ENCODE measurements at regions not wholly inside any gene's neighbourhood (a gene's known extent, or its start where the extent isn't known, plus 50 kb on each side); places are given as distances from the start of the nearest gene placed in this dataset.

DNA sequence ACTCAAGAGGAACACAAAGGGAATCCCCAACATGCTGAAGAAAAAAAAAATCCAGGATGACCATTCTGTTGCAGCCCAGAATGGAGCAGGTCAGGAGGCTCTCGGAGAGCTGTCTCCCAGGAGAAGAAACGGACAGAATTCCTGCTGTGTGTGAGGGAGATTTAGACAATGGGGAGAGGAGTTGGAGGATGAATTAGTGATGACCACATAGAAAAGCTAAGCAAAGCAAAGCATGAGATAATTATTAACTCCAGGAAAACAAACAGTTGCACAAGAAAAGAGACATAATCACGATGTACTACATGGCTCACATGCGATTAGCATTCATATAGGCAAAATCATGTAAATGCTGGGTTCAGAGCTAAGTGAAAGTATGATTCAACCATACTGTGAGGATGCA, 61.1 kb upstream of the SMYD2 start:
- H3K4me1 ChIP-seq: peaks cover 0 to 8% (median 0%) of the 10 kb centered on the region in 4 donors
- no peaks in the 10 kb centered on the region for H3K36me3 ChIP-seq
- no peaks in the 10 kb centered on the region for H3K9me3 ChIP-seq
- WGBS, 2 donors: 53 to 57% methylated on average over 4 of the region's 4 CpGs
- H3K27ac ChIP-seq: no peak overlapping the region
- DNase-seq (ENCODE audit: low spot score in 2 of 2): no peak
- H3K4me3 ChIP-seq: no peak overlapping the region
- TF ChIP-seq, protein P1, sequence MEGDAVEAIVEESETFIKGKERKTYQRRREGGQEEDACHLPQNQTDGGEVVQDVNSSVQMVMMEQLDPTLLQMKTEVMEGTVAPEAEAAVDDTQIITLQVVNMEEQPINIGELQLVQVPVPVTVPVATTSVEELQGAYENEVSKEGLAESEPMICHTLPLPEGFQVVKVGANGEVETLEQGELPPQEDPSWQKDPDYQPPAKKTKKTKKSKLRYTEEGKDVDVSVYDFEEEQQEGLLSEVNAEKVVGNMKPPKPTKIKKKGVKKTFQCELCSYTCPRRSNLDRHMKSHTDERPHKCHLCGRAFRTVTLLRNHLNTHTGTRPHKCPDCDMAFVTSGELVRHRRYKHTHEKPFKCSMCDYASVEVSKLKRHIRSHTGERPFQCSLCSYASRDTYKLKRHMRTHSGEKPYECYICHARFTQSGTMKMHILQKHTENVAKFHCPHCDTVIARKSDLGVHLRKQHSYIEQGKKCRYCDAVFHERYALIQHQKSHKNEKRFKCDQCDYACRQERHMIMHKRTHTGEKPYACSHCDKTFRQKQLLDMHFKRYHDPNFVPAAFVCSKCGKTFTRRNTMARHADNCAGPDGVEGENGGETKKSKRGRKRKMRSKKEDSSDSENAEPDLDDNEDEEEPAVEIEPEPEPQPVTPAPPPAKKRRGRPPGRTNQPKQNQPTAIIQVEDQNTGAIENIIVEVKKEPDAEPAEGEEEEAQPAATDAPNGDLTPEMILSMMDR (IDR thresholded peaks at IDR 0.05): no peak
- TF ChIP-seq POLR2A (IDR thresholded peaks at IDR 0.05): no peak
- no peak for TF ChIP-seq EP300 (IDR thresholded peaks at IDR 0.05)
- peaks cover 0 to 10% of the 10 kb centered on the region in 2 donors for H3K27me3 ChIP-seq

DNA sequence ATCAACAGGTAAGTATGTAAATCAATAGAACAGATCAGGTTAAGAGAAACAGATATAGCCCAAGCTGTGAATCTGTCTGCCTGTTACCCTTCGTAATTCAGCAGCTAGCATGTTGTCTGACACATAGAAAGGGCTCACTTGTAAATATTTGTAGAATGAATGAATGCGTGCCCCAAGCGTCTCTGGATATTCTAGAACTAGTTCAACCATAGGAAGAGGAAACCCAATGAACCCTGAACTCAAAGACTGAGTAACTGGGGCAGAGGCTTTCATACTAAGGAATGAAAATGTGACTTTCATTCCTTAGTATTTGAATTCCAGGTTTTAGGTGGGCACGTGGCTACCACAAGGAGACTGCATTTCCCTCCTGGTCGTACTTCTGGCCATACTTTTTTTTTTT, 60.1 kb upstream of the SMYD2 start:
- H3K27ac ChIP-seq: no peak overlapping the region
- 85 to 87% methylated on average over 5 of the region's 5 CpGs for WGBS, 2 donors
- TF ChIP-seq POLR2A (IDR thresholded peaks at IDR 0.05) (no peak), EP300 (IDR thresholded peaks at IDR 0.05) (no peak)
- TF ChIP-seq, protein P1 (IDR thresholded peaks at IDR 0.05): no peak
- H3K27me3 ChIP-seq: peaks cover 0 to 10% of the 10 kb centered on the region in 2 donors
- no peaks in the 10 kb centered on the region for H3K9me3 ChIP-seq
- DNase-seq (ENCODE audit: low spot score in 2 of 2): no peak
- no peak overlapping the region for H3K4me3 ChIP-seq
- H3K36me3 ChIP-seq: no peaks in the 10 kb centered on the region
- H3K4me1 ChIP-seq: peaks cover 0 to 10% (median 0%) of the 10 kb centered on the region in 4 donors

DNA sequence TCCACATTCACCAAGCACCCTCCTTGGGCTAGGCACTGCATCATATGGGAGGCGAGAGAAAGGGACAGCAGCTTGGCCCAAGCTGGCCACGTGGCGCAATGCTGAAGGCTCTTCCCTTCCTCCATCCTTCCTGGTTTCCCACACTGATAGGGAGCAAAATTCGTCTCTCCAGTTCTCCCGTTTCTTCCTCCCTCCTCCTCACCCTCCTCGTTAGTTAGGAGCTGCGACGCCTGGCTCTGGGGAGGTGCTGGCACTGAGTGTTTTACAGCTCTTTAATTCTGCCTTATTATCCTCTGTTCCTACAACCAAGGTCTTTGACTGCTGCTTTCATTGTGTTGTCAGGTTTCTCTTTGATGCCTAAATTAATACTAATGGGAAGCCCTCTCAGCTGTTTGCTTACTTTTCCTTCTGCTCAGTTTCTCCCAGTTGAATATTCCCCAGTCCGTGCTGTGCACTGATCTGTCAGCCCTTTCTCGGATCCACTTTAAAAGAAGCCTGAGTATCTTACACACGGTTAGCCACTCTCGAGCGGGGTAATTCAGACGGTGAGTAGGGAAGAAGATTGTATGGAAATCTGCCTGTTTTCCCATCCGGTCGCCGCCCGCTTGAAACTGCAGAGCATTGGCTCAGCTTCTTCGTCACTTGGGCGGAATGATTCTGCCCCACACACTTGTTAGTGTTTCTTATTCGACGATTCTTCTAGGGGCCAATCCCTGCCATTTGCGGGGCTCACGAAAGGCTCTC, 56.2 kb upstream of the SMYD2 start:
- H3K4me1 ChIP-seq: peaks cover 0 to 10% (median 0%) of the 10 kb centered on the region in 4 donors
- 8 to 17% methylated on average over 24 of the region's 24 CpGs for WGBS, 2 donors

GRCh38 chr1:214228976-214229375, 52.0 kb upstream of the SMYD2 start:
- H3K27ac ChIP-seq: no peak overlapping the region
- no peaks in the 10 kb centered on the region for H3K36me3 ChIP-seq
- H3K4me3 ChIP-seq: no peak overlapping the region
- no peaks in the 10 kb centered on the region for H3K9me3 ChIP-seq
- no peak for DNase-seq (ENCODE audit: low spot score in 2 of 2)
- 68 to 76% methylated on average over 3 of the region's 3 CpGs for WGBS, 2 donors
- H3K27me3 ChIP-seq: no peaks in the 10 kb centered on the region
- peaks cover 0 to 10% (median 0%) of the 10 kb centered on the region in 4 donors for H3K4me1 ChIP-seq
- no peak for TF ChIP-seq POLR2A (IDR thresholded peaks at IDR 0.05)
- TF ChIP-seq EP300 (IDR thresholded peaks at IDR 0.05): no peak
- TF ChIP-seq, protein P1 (IDR thresholded peaks at IDR 0.05): no peak

More for the DNA sequence above, 56.2 kb upstream of the SMYD2 start:
- peaks cover 0 to 8% of the 10 kb centered on the region in 2 donors for H3K27me3 ChIP-seq
- no peak overlapping the region for H3K27ac ChIP-seq
- no peaks in the 10 kb centered on the region for H3K36me3 ChIP-seq
- TF ChIP-seq, protein P1 (IDR thresholded peaks at IDR 0.05): no peak
- no peak for TF ChIP-seq POLR2A (IDR thresholded peaks at IDR 0.05)
- TF ChIP-seq EP300 (IDR thresholded peaks at IDR 0.05): no peak
- no peak for DNase-seq (ENCODE audit: low spot score in 2 of 2)
- H3K4me3 ChIP-seq: peak overlapping the region; percentile 6 to 40 (median 18)
- H3K9me3 ChIP-seq: no peaks in the 10 kb centered on the region

DNA sequence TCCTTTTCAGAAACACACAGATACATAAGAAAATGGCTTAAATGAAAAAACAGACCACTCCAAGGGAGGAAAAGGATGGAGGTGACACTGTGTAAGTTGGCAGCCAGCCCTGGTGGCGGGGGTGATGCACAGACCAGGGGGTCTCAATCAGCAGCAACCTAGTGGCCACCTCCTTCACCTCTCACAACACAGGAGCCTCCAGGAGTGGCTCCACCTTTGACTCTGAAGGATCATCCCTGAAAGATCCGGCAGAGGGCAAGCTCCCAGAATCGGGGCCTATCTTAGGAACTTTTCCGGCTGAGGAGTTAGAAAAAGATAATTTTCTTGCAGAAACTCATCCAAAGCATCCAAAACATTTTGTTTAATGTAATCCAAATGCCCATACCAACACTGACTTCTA, 51.2 kb upstream of the SMYD2 start:
- 81 to 88% methylated on average over 4 of the region's 4 CpGs for WGBS, 2 donors
- Histone ChIP-seq H3K27ac (no peak overlapping the region), H3K4me1 (peaks cover 0 to 3% (median 0%) of the 10 kb centered on the region in 4 donors), H3K36me3 (no peaks in the 10 kb centered on the region), H3K27me3 (no peaks in the 10 kb centered on the region), H3K4me3 (no peak overlapping the region), H3K9me3 (no peaks in the 10 kb centered on the region)
- TF ChIP-seq POLR2A (IDR thresholded peaks at IDR 0.05) (no peak), EP300 (IDR thresholded peaks at IDR 0.05) (no peak)
- TF ChIP-seq, protein P1 (IDR thresholded peaks at IDR 0.05): no peak
- DNase-seq (ENCODE audit: low spot score in 2 of 2): no peak

All from tibial nerve (tissue), 4 donors.